Uterus (tissue), 3 donors: ENCODE measurements at regions not wholly inside any gene's neighbourhood (a gene's known extent, or its start where the extent isn't known, plus 50 kb on each side); places are given as distances from the start of the nearest gene placed in this dataset.

Source experiments
- DNase-seq, 2 donors: peaks; one replicate each; pipeline ENCODE4 v3.0.0-alpha.2; 2019 to 2020
- H3K27ac ChIP-seq, 2 donors: fragments of 200-600 bp; sonication (generic); 1 replicate in 1 of 2; 2 replicates in 1 of 2; pipeline ENCODE4 v1.5.1; 2016 to 2018
- H3K27me3 ChIP-seq, 2 donors: fragments of 200-600 bp; sonication (generic); one replicate each; pipeline ENCODE4 v1.5.1; 2018 to 2019; ENCODE audit warnings: control low read depth in 1 of 2
- H3K36me3 ChIP-seq, 2 donors: fragments of 200-600 bp; sonication (generic); one replicate each; pipeline ENCODE4 v1.5.1; 2019; ENCODE audit warnings: control low read depth in 1 of 2
- H3K4me1 ChIP-seq, 2 donors: fragments of 200-600 bp; sonication (generic); one replicate each; pipeline ENCODE4 v1.5.1; 2018 to 2019; ENCODE audit warnings: control low read depth in 1 of 2
- H3K4me3 ChIP-seq, 2 donors: fragments of 200-600 bp; sonication (generic); 1 replicate in 1 of 2; 2 replicates in 1 of 2; pipeline ENCODE4 v1.5.1; 2018 to 2019; ENCODE audit warnings: mild to moderate bottlenecking in 1 of 2
- H3K9me3 ChIP-seq, 2 donors: fragments of 200-600 bp; sonication (generic); one replicate each; pipeline ENCODE4 v1.5.1; 2019; ENCODE audit warnings: control low read depth in 1 of 2
- POLR2A ChIP-seq, 2 donors: fragments of 450-650 bp; IDR thresholded peaks; one replicate each; pipeline ENCODE4 v1.6.1; 2016; ENCODE audit warnings: antibody characterized with exemption in 2 of 2, mild to moderate bottlenecking in 1 of 2, moderate library complexity in 1 of 2
- intact Hi-C: fragments of 100-400 bp; cut with DNase I; formaldehyde crosslinking; loops from one replicate; pipeline ENCODE4 v1.15.1; 2023; ENCODE audit warnings: low total_unique reads
- TF ChIP-seq, protein P1 (sequence below), 4 experiments: fragments of 200-600 bp in 2 of 4; fragments of 450-650 bp in 2 of 4; sonication (generic) in 2 of 4; IDR thresholded peaks; one replicate each; pipeline ENCODE4 v1.5.1; 2016 to 2019; ENCODE audit warnings: antibody characterized with exemption in 4 of 4, mild to moderate bottlenecking in 2 of 4, moderate library complexity in 1 of 4
- donor health status: DM: yes; HTN: yes; CAD: no.

DNA sequence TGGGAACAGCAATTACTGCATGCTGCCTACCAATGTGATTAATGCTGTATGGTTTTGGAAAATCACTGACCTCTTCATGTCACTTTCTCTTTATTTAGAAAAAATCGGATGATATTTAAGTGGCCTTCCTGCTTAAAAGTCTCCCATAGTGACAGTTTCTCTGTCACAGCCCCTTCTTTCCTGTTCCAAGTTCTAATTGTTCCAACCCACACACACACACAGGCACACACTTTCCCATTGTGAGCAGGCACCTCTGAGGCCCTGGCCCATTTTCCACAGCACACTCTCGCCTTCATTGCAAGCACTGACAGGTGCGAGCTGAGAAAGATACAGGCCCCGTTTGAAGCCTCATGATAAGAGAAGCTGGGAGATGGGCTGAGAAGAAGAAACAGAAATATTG is 505.9 kb downstream of the HS3ST4 start:
- Histone ChIP-seq H3K4me1 (no peaks in the 10 kb centered on the region), H3K27ac (no peak overlapping the region), H3K27me3 (no peaks in the 10 kb centered on the region), H3K9me3 (peaks cover 0 to 3% of the 10 kb centered on the region in 2 donors), H3K36me3 (no peaks in the 10 kb centered on the region), H3K4me3 (no peak overlapping the region)
- DNase-seq, result no peak
- intact Hi-C loops, result no loop called here
- TF ChIP-seq, protein P1, sequence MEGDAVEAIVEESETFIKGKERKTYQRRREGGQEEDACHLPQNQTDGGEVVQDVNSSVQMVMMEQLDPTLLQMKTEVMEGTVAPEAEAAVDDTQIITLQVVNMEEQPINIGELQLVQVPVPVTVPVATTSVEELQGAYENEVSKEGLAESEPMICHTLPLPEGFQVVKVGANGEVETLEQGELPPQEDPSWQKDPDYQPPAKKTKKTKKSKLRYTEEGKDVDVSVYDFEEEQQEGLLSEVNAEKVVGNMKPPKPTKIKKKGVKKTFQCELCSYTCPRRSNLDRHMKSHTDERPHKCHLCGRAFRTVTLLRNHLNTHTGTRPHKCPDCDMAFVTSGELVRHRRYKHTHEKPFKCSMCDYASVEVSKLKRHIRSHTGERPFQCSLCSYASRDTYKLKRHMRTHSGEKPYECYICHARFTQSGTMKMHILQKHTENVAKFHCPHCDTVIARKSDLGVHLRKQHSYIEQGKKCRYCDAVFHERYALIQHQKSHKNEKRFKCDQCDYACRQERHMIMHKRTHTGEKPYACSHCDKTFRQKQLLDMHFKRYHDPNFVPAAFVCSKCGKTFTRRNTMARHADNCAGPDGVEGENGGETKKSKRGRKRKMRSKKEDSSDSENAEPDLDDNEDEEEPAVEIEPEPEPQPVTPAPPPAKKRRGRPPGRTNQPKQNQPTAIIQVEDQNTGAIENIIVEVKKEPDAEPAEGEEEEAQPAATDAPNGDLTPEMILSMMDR (IDR thresholded peaks at IDR 0.05), result no peak
- TF ChIP-seq POLR2A (IDR thresholded peaks at IDR 0.05), result no peak

DNA sequence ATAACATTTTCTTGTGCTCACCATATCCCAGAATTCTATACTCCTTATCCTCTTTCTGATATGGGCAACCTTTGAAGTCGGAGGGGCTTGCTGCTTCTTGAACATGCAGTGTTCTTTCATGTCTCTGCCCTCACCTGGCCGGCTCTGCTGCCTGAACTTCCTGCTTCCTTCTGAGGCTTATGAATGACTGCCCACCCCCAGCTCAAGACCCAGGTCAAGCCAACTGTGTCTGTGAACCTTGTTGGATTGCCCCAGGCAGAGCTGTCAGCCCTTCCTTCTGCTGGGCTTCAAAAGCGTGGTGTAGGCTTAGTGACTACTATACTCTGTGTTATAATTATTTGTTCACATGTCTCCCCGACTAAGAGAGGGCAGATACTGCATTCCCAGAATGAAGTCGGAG is 506.5 kb downstream of the HS3ST4 start:
- no peak for DNase-seq
- no peak overlapping the region for H3K4me3 ChIP-seq
- H3K27me3 ChIP-seq, result no peaks in the 10 kb centered on the region
- peaks cover 0 to 3% of the 10 kb centered on the region in 2 donors for H3K9me3 ChIP-seq
- H3K27ac ChIP-seq, result no peak overlapping the region
- intact Hi-C loops, result no loop called here
- TF ChIP-seq POLR2A (IDR thresholded peaks at IDR 0.05), result no peak
- TF ChIP-seq, protein P1 (IDR thresholded peaks at IDR 0.05), result no peak
- no peaks in the 10 kb centered on the region for H3K36me3 ChIP-seq
- H3K4me1 ChIP-seq, result no peaks in the 10 kb centered on the region

DNA sequence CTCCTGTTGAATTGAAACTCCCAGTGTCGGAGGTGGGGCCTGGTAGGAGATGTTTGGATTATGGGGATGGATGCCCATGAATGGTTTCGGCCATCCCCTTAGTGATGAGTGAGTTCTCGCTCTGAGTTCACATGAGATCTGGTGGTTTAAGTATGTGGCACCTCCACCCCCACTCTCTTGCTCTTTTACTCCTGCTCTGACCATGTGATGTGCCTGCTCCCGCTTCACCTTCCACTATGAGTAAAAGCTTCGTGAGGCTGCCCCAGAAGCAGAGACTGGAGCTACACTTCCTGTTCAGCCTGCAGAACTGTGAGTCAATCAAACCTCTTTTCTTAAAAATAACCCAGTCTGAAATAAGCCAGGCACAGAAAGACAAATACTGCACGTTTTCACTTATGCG is 512.4 kb downstream of the HS3ST4 start:
- Histone ChIP-seq H3K27me3 (no peaks in the 10 kb centered on the region), H3K36me3 (no peaks in the 10 kb centered on the region), H3K9me3 (no peaks in the 10 kb centered on the region), H3K27ac (no peak overlapping the region), H3K4me1 (no peaks in the 10 kb centered on the region), H3K4me3 (no peak overlapping the region)
- TF ChIP-seq, protein P1 (IDR thresholded peaks at IDR 0.05), result no peak
- TF ChIP-seq POLR2A (IDR thresholded peaks at IDR 0.05), result no peak
- no peak for DNase-seq
- intact Hi-C loops, result no loop called here

DNA sequence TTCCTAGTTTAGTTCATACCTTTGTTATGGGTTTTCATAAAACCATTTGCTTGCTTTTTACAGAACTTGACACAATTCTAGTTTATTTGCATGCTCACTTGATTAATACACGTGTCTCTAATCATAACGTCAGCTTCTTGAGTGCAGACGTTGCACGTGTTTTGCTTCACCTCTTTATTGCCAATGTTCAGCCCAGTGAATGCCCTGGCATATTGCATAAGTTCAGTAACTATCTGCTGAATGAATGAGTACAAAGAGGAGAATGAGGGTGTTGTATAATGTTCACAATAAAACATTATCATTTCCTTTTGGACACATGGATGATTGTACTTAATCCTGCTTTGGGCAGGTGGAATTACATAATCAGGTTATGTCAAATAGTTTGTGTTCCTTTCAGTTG is 519.8 kb downstream of the HS3ST4 start:
- H3K27ac ChIP-seq, result no peak overlapping the region
- H3K9me3 ChIP-seq, result no peaks in the 10 kb centered on the region
- no peak overlapping the region for H3K4me3 ChIP-seq
- H3K27me3 ChIP-seq, result no peaks in the 10 kb centered on the region
- intact Hi-C loops, result no loop called here
- no peak for DNase-seq
- no peaks in the 10 kb centered on the region for H3K36me3 ChIP-seq
- TF ChIP-seq, protein P1 (IDR thresholded peaks at IDR 0.05), result no peak
- TF ChIP-seq POLR2A (IDR thresholded peaks at IDR 0.05), result no peak
- H3K4me1 ChIP-seq, result no peaks in the 10 kb centered on the region

DNA sequence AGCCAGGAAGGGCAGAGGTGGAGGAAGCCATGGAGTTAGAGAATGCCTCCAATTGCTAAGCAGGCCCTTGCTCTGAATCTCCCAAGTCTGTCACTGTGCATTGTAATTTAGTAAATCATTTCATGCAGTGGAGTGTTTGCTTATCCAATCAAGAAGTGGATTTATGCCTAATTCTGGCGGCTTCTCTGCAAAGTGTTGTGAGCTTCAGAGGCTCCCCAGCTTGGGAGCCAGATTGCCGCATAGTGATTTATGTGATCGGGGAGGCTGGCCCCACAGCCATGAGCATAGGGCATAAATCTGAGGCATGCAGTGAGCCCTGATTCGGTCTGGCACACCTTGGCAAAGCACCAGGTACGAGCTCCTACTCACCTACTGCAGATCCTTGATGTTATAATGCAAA is 520.8 kb downstream of the HS3ST4 start:
- H3K36me3 ChIP-seq, result no peaks in the 10 kb centered on the region
- no peak overlapping the region for H3K4me3 ChIP-seq
- no peaks in the 10 kb centered on the region for H3K4me1 ChIP-seq
- DNase-seq, result no peak
- H3K27ac ChIP-seq, result no peak overlapping the region
- H3K9me3 ChIP-seq, result no peaks in the 10 kb centered on the region
- intact Hi-C loops, result no loop called here
- TF ChIP-seq, protein P1 (IDR thresholded peaks at IDR 0.05), result no peak
- no peak for TF ChIP-seq POLR2A (IDR thresholded peaks at IDR 0.05)
- no peaks in the 10 kb centered on the region for H3K27me3 ChIP-seq
